Stimulated activated naive CD8-positive, alpha-beta T cell treated with anti-CD3 and anti-CD28 coated beads, Interleukin-15, Interleukin-2, amounts not matched to agents 100 U/mL and 50 U/mL, for 24 hours (primary cell): ENCODE measurements at regions not wholly inside any gene's neighbourhood (a gene's known extent, or its start where the extent isn't known, plus 50 kb on each side); places are given as distances from the start of the nearest gene placed in this dataset.
"Not testable (repeated sequence)": the region's sequence is repeated elsewhere in the genome, so short reads cannot be mapped to it uniquely, and the experiment has no call there.

Source experiments
- ATAC-seq: fragments of 150-1000 bp; cut with Tn5 transposase; one replicate; pipeline ENCODE4 v1.10.0; 2021
- DNase-seq: peaks from one replicate; pipeline ENCODE4 v3.0.0; 2021

- DNase-seq = no peak
Observed at GRCh38 chr11:29159552-29160465, 857.0 kb downstream of the KCNA4 start.

GRCh38 chr11:29153078-29153477 lies 863.8 kb downstream of the KCNA4 start:
- no peak for ATAC-seq
- DNase-seq = no peak

More at GRCh38 chr11:29159552-29160465, 857.0 kb downstream of the KCNA4 start:
- no peak for ATAC-seq

- DNase-seq = not testable (repeated sequence)
Observed at GRCh38 chr11:29142573-29142972, 874.3 kb downstream of the KCNA4 start.

GRCh38 chr11:29135504-29135903 lies 881.3 kb downstream of the KCNA4 start:
- ATAC-seq = no peak
- DNase-seq = no peak

More at GRCh38 chr11:29142573-29142972, 874.3 kb downstream of the KCNA4 start:
- ATAC-seq = not testable (repeated sequence)

GRCh38 chr11:29131055-29131454 lies 885.8 kb downstream of the KCNA4 start:
- ATAC-seq (no peak), DNase-seq (no peak)

- ATAC-seq (no peak), DNase-seq (no peak)
Observed at GRCh38 chr11:29129844-29130243, 887.0 kb downstream of the KCNA4 start.

- ATAC-seq = no peak
- no peak for DNase-seq
Observed at GRCh38 chr11:29127461-29127860, 889.4 kb downstream of the KCNA4 start.

- ATAC-seq (no peak), DNase-seq (no peak)
Observed at GRCh38 chr11:29125606-29126005, 891.2 kb downstream of the KCNA4 start.

- DNase-seq (no peak), ATAC-seq (no peak)
Observed at GRCh38 chr11:29124470-29124869, 892.4 kb downstream of the KCNA4 start.

- no peak for ATAC-seq
- no peak for DNase-seq
Observed at GRCh38 chr11:29119707-29120618, 896.9 kb downstream of the KCNA4 start.

- DNase-seq (no peak), ATAC-seq (no peak)
Observed at GRCh38 chr11:29119116-29119515, 897.7 kb downstream of the KCNA4 start.

GRCh38 chr11:29100967-29101366 lies 915.9 kb downstream of the KCNA4 start:
- no peak for DNase-seq
- ATAC-seq = no peak

- no peak for DNase-seq
- ATAC-seq = no peak
Observed at GRCh38 chr11:29095821-29096220, 921.0 kb downstream of the KCNA4 start.

GRCh38 chr11:29093416-29094120 lies 923.3 kb downstream of the KCNA4 start:
- no peak for ATAC-seq
- no peak for DNase-seq

GRCh38 chr11:29087200-29087812 lies 929.5 kb downstream of the KCNA4 start:
- DNase-seq (no peak), ATAC-seq (no peak)

GRCh38 chr11:29075726-29076125 lies 941.1 kb downstream of the KCNA4 start:
- DNase-seq (no peak), ATAC-seq (no peak)

- ATAC-seq (no peak), DNase-seq (no peak)
Observed at GRCh38 chr11:29063630-29064361, 953.0 kb downstream of the KCNA4 start.

GRCh38 chr11:29061452-29061851 lies 953.3 kb downstream of the METTL15 start:
- no peak for ATAC-seq
- DNase-seq = no peak

- not testable (repeated sequence) for DNase-seq
Observed at GRCh38 chr11:29056487-29056886, 948.3 kb downstream of the METTL15 start.

GRCh38 chr11:29051935-29052334 lies 943.7 kb downstream of the METTL15 start:
- no peak for ATAC-seq
- DNase-seq = no peak

More at GRCh38 chr11:29056487-29056886, 948.3 kb downstream of the METTL15 start:
- not testable (repeated sequence) for ATAC-seq

- ATAC-seq, DNase-seq: not testable (repeated sequence)
Observed at GRCh38 chr11:29050962-29051361, 942.8 kb downstream of the METTL15 start.
